NCI-H1417 (cell line): ENCODE measurements at regions not wholly inside any gene's neighbourhood (a gene's known extent, or its start where the extent isn't known, plus 50 kb on each side); places are given as distances from the start of the nearest gene placed in this dataset.

Experiments
- DNase-seq, 3 experiments: peaks; one replicate each; lab custom pipeline; 2025; lab: John Stamatoyannopoulos, UW

DNA sequence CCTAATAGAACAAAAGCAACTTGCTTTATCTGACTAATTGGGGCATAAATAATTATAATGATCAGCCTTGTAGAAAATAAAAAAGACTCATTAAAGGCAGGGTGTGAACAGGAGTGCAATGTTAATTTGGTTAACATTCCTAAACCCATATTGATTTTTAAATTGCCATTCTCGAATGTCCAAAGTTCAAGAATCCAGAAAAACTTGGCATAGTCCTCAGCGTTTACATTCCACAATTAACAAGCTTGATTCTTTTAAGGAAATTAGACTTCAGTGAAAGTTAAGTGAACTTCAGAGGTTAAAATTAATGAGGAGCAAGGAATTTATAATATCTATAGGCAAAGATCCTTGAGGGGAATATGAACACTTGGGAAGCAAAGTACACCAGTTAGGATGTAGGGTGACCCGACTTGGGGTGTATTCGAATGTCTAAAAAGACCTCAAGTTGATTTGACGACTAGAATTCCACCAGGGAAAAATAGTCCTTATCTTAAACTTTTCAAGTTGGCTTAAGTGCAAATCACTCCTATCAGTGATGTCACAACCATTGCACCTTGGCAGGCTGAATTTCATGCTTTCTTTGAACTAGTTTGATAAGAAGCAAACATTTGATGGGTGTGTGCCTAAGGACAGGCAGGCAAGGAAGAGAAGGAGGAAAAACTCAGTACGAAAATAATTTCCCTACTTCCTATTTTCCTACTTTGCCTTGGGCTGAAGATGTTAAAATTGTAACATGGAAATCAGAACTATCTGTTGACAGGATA lies 830.4 kb upstream of the COBL start:
- DNase-seq: no peak

DNA sequence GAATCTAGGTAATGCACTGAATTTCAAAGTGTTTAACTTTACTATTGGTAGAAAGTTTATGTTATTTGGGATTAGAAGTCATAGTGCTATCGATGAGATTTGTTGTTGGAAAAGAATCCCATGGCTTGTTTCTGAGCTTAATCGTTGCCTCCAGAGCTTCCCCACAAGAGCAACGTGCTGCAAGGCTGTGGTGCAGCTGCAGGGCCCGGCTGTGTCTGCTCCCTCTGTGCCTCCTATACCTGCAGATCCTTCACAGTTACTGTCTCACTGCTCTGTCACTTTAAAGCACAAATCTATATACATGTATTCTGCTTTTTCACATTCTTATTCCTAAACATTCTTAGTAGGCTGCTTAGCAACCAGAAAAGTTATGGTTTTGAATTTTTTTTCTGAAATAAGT lies 826.6 kb upstream of the COBL start:
- DNase-seq: no peak

DNA sequence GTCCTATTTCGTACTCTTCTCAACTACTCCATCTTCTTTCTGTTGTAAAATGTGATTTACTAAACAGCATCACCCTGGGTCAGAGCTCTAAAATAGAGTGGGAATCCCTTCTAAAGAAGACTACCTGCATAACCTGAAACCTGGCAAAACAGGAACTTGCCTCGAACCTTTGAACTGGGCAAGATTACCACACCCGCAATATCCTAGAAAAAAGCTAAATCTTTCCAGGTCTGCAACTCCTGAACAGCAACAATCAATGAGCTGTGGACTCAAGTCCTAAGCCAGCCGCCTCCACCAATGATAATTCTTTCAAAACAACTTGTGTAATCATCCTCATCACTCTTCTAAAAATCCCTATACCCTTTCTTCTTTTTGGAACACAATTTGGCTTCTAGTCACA lies 824.2 kb upstream of the COBL start:
- no peak for DNase-seq

DNA sequence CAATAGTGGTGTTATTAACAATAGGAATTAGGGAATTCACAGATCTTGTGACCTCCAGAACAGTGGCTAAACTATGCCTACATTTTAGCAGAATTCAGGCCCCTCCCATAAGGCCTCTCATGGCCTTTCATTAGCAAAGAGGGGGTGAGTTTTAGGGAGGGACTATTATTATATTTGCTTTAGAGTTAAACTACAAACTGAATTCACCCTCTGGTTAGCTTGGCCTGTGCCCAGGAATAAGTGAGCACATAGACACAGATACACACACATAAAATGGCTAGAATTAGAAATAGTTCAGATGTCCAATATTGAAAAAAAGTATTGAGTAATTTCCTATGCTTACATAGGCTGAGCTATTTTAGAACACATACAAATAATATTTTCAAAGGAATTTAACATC lies 818.8 kb upstream of the COBL start:
- no peak for DNase-seq

DNA sequence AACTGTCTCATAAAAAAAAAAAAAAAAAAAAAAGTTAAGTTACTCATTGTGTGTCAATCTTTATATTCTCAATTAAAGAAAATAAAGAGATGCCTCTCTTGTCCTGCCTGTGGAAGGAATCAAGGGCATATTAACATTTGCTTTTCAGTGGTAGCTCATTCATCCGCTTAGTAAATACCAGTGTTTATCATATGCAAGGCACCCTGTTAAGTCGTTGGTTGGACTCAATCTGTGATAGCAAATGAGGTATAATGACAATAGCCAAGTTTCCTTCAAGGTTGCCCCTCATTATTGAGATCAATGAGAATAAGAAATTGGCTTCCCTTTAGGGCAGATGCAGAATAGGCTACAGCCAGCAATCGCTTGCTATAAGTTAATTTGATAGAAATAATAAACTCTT lies 812.7 kb upstream of the COBL start:
- no peak for DNase-seq

DNA sequence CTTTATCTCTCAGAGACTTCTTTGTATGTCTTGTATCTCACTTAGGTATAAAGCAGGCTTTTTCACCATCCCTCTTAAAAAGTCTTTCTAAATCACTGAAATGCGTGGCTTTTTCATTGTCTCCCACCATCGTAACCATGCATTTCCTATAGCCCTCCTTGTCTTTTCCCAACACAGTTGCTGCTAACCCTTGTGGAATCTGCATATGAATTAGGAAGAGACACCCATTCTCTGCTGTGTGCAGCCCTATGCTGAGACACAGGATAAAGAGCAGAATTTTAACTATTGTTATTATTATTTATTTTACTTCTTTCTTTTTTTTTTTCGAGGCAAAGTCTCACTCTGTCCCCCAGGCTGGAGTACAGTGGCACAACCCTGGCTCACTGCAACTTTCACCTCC lies 804.3 kb upstream of the COBL start:
- no peak for DNase-seq

DNA sequence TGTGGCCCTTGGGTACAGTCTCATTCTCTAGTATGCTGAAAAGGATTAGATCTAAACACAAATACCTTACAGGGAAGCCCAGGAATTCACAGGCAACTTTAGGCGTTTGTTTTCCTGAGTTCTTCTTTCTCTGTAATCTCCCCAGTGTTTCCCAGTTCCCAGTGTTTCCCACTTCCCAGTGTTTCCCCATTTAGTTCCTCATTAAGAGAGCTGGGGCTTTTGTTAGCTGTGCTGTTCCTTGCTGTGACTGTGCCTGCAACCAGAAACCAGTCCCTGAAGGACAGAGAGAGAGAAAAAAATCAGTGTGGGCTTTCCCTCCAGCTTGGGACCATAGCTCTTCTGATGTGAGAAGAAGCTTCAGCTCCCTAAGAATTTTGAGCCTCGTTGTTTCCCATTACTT lies 802.9 kb upstream of the COBL start:
- no peak for DNase-seq

DNA sequence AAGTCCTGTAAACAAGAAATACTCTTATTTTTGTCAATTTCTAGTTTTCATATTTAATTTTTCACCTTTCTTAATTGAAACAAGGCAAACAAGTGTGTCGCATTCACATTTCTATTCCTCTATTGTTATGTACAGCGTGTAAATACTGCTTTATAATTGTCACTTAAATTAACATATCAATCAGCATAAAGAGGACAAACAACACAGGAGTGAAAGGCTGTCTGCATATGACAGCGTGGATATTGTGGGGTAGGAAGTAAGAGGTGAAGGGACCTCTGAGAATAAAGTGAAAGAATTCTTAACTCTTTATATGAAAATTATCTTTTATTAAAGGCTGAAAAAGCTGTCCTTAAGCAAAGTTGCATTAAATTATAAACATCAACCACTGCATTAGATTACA lies 797.9 kb upstream of the COBL start:
- DNase-seq: no peak

DNA sequence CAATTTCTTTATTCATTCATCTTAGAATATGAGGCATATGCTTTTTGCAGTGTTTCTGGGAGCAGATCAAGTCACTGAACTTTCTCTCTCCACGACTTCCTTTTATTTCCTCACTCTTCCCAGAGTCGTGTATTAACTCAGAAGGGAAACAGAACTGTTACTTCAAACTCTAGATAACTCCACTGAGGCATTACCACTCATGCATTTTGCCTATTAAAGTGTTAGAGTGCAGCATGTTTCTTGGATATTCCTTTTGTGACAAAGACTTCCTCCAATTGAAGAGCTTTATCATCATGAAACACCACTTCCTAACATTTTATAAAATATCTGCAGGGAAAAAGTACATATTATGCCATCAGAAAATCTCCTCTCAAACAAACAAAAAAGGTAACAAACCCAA lies 797.4 kb upstream of the COBL start:
- no peak for DNase-seq

DNA sequence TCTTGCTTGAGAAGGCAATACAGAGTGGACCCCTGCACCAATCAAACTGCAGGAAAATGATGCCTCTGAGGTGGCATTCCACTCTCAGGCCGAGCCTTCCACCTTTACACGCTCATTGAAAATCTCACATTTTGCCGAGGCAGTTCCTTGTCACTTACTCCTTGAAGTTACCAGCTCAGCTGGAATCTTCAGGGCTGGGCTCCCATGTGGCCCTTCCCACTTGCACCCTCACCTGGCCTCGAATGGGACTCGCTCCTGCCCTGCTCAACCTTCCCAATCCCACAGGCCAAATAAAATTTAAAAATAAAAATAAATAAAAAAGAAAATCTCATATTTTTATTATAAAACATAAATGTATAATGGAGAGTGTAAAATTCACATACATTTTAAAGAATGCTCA lies 790.7 kb upstream of the COBL start:
- DNase-seq: no peak

DNA sequence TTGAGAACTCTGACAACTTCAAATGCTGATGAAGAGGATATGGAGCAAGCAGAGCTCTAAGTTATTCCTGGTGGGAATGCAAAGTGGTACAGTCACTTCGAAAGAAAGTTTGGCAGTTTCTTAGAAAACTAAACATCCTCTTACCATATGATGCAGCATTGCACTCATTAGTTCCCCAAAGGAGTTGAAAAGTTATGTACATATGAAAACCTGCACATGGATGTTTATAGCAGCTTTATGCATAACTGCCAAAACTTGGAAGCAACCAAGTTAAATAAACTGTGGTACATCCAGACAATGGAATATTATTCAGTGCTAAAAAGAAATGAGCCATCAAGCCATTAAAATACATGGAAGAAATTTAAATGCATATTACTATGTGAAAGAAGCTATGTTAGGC lies 779.3 kb upstream of the COBL start:
- DNase-seq: no peak

DNA sequence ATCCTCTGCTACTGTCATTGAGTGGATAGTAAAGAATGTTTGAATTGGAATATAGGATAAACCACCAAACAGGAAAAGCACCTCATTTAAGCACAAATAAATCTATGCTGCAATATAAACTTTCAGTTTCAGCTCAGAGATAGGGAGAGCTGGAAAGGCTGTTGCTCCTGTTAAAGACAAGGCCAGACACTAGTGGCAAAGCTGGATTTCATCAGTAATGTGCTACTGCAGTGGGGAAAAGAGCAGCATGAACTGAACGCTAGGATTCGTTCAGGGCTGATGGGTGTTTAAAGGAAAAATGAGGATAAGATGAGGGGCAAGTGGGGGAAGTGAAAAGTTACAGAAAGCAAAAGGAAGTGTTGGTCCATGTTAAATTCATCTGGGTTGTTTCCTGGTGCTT lies 775.4 kb upstream of the COBL start:
- DNase-seq: no peak

DNA sequence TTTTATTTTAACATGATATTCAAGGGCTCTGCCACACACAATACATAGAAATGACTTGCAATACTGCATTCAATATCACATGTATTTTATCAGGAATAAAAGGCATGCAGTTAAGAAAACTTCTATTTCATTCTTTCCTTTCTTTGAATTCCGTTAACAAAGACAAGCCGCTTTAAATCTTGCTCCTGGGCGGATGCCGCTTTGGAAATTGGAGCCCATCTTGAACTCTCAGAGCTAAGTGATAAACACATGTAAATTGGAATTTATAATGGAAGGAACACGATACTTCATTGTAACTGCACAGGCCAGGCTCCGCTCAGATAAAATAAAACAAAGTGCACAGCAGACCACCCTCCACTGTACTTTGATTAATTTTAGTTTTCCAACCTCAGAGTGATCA lies 774.5 kb upstream of the COBL start:
- no peak for DNase-seq

DNA sequence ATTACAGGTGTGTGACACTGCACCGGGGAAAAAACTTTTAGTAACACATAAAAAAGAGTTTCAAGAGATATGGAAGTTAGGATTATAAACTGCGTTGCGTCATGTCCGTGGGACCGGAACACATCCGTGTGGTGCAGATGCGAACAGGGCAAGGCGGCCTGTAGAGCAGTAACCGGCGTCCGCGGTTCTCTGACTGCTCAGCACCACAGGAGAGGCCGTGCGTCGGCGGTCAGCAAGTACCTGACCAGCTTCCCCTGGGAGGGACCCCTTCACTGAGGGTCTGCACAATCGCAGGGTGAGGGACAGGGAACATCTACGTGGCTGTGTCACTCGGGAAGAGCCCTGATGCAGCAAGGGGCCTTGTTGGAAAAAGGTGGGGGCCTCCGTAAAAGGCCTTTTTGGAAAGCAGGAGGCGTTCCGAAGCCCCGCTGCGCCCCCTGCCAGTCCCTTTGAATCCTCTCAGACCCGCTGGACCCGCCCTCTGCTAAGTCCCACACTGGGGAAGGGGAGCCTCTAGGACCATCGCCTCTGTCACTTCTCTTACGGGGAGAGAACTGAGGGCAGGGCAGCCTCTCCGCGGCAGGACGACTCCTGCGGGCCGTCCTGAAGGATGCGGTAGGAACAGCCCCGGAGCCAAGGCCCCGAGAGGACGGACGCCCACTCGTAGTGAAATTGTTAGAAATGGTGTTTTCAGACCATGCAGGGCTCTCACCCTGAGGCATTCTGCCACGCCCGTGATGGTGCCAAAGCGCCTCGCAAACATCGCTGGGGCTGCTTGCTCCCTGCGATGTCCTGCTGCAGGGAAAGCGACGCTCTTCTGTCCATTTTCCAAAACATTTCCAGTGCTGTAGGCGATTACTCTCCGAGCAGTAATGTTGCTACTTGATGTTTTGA lies 771.6 kb upstream of the COBL start:
- no peak for DNase-seq

DNA sequence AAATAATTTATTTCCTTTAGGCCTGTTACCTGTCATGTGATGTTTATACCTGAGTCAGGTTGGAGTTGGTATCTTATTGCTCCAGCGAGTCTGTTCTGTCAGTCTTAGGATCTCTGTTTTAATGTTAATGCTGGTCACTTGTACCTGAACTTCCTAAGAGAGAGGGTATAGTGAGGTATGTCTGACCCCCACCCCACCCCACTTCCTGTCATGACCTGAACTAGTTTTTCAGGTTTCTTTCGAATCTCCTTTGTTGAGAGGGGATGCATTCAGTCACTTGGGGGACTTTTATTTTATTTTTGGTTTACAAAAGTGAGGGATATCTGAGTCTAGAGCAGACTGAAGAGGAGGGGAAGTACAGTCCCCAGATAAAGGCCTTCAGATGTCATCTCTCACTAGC lies 769.0 kb upstream of the COBL start:
- DNase-seq: no peak

DNA sequence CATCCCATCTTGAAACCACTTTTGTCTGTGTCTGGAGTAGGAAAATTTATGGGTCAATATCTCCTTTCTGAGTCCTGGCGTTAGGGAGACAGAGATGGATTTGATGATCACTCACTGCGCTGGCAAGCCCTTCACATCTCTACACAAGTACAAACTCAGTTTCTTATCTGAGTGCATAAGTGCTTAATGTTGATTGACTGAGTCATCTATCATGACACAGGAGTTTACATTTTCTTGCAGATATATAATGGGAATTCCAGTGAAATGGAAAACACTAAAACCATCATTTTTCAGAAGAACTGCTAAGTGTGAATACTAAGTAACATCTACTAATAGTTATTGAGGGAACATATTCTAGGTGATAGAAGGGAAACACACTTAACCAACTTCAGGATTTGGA lies 763.9 kb upstream of the COBL start:
- DNase-seq: no peak

DNA sequence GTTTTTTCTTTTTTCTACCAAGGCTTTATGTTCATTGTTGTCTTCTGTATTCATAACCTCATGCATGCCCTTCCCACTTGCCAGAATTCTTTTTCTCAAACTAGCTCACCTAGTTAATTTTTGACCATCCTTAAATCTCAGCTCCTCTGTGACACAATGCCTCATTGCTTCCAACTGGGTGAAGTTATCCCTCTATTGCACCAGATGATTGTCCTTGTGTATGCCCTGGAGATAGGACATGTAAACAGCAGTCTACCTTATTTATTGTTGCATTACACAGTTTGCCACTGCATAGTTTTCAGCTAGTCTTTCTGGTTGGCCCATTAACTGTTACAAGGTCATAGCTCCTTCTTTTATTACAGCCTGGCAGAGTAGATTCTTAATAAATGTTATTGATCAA lies 763.1 kb upstream of the COBL start:
- DNase-seq: no peak

DNA sequence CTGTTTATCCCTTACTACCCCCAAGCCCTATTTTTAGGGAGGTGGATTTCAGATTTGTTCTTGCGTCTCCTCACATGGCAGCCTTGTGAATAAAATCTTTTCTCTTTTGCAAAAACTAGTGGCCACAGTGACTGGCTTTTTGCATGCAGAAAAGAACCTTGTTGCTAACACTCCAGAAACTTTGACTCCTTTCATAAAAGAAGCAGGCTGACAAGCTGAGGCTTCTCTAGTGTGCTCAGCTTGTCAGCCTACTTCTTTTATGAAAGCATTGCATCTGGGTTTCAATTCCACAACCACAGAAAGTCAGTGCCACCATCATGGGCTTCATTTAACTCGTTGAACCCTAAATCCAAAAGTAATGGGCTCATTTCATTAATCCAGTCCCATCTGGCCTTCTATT lies 761.0 kb upstream of the COBL start:
- DNase-seq: no peak

DNA sequence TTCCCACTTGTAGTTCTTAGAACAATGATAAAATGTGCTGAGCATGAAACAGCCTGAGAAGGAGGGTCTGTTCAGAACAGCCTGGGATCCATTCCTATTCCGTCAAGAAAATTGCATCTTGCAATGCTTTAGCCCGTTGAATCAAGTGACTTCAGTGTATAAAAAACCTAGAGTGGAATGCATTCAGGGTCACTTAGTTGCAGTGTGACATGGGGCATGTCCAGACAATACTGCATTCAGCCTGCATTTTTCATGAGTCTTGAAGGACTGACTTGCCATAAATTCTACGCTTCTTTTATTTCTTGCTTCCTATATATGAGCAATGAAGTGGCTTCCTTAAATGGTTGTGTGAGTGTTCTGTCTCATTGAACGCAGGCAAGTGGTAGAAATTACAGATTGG lies 758.3 kb upstream of the COBL start:
- DNase-seq: no peak

DNA sequence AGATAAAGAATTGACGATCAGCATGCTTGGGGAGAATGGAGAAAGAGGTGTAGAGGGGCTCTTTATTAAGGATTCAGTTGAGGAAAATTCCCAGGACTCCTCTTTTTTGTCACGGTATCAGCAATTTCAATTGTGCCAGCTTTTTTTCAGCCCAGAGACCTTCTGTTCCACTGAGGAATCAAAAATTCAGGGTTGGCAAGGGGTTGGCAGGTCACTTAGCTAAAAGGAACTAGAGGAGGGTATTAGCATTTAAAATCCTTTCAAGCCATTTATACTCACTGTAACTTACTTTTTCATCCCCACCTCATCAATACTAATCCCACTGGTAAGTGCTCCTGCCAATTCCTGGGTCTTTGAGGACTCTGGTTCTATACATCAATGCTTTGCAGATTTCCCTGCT lies 757.5 kb upstream of the COBL start:
- no peak for DNase-seq

DNA sequence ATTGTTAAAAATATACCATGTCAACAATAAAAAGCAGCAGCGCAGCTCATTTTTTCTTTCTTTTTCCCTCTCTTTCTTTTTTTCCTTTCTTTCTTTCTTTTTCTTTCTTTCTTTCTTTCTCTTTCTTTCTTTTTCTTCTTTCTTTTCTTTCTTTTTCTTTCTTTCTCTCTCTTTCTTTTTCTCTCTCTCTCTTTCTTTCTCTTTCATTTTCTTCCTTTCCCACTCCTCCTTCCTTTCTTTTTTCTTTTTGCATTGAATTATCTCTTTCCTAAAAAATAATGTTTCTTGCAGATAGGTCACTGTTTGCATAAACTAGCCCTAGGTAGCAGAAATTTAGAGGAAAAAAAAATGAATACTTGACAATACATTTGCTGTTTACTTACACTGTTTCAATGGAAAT lies 755.1 kb upstream of the COBL start:
- DNase-seq: no peak

DNA sequence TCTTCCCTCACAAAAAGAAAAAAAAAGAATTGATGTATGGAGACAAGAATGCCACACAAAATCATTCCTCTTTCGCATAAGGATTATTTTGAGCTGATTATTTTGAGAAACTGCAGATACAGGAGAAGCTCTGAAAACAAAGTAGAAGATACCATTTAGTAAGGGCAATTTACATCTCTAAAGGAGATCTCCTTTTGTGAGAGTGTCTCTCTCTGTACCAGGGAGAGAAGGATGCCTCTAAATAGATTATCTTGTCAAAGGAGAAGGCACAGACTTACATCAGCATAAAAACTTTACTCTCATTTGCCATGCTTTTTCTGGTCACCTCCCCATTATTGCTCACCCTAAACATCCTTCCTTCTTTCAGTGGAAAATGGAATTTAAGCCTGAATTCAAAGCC lies 747.9 kb upstream of the COBL start:
- no peak for DNase-seq

DNA sequence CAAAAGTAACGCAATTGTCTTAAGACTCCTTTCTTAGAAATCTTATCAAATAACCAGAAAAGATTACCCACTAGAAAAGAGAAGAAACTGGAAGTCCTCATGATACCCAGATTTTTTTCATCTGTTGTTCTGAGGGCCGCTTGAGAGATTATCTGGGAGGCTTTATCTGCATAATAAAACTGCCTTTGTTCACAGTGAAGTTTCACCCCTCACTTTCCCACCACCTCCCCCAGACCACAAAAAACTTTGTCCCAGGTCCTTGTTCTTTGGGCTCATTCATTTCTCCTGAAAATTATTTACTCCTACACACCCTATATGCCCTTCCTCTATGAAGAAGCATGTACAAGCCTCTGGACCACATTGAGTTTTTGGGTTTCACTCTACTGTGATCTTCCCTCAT lies 745.1 kb upstream of the COBL start:
- DNase-seq: no peak

DNA sequence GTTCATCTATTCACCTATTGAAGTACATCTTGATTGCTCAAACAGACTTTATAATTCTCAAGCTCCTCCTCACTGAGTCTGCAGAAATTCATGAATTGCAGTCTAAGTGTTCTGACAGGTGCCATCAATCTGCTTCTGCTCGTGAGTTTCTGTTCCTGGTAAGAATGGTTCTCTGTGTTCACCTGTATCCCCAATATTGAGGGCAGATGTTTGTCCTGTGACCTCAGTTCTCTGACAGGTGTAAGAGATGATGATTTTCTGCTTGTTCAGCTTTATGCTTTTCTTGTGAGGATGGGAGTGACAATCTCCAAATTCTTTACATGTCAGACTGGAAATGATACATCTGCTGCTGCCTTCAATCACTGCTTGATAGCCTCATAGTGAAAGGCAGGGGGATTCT lies 736.9 kb upstream of the COBL start:
- DNase-seq: no peak
